Posterior cingulate gyrus (tissue), 11 donors: ENCODE measurements at regions not wholly inside any gene's neighbourhood (a gene's known extent, or its start where the extent isn't known, plus 50 kb on each side); places are given as distances from the start of the nearest gene placed in this dataset.
A peak's percentile ranks its signal among the peaks of the same experiment; 100 is the strongest.

ENCODE experiments used
- DNase-seq, 10 donors: peaks; one replicate each; pipeline versions ENCODE4 v3.0.0 to v3.0.0-alpha.2; 2020 to 2021; ENCODE audit warnings: mixed read lengths in 3 of 10
- intact Hi-C: fragments of 100-400 bp; cut with DNase I; formaldehyde crosslinking; loops from one replicate; pipeline ENCODE4 v1.15.1; 2023

GRCh38 chr2:239544143-239544917 is 143.5 kb upstream of the HDAC4 start:
- DNase-seq: peak in 2 of 10 donors; percentile 16 to 36
- intact Hi-C loops: no loop called here

GRCh38 chr2:239543702-239544101 is 142.9 kb upstream of the HDAC4 start:
- no peak for DNase-seq
- intact Hi-C loops: no loop called here

DNA sequence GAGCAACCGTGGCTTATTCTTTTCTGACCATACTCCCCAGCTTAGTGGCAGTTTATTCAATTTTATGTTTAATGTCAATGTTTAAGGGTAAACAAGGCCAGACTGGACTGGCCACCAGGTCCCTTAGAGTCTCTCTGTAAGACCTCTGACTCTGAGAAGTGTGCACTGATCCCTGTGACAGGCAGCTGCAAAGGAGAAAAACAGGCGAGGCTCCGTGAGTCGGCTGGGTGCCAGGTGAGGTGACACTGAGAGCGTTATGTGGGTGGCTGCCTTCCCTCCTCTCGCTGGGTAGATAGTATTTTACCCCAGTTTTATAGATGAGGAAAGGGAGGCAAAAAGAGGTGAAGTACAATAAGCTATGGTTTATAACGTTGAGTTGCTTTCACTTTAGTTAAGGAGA is 139.4 kb upstream of the HDAC4 start:
- peak in 1 of 10 donors; percentile 63 for DNase-seq
- intact Hi-C loops: no loop called here

- intact Hi-C loops: no loop called here
- DNase-seq: peak in 1 of 10 donors; percentile 54
Measured at GRCh38 chr2:239539776-239540100, 138.9 kb upstream of the HDAC4 start.

DNA sequence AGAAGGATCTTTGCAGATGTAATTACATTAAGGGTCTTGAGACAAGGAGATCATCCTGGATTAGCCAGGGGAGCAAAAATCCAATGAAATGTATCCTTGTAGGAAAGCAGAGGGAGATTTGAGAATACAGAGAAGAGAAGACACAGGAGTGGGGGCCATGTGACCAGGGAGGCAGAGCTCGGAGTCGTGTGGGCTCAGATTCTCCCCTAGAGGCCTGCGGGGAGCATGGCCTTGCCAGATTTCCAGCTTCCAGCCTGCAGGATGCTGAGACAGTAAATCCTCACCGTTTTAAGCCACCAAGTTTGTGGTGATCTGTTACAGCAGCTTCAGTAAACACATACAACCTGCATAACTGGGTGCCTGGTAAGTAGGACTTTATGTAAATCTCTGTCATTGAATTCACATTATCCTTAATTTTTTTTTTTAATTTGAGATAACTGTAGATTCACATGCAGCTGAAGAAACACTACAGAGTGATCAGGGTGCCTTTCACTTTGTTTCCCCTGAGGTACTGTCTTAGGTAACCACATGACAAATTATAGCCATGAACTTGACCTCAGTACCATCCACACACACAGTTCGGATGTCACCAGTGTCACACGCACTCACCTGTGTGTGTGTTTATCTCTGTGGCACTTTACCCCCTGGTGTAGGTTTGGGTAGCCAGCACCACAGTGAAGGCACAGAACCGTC is 138.4 kb upstream of the HDAC4 start:
- peak in 1 of 10 donors; percentile 14 for DNase-seq
- intact Hi-C loops: no loop called here

- DNase-seq: peak in 2 of 10 donors; percentile 9 to 34
- intact Hi-C loops: no loop called here
Measured at GRCh38 chr2:239538357-239539052, 137.7 kb upstream of the HDAC4 start.

DNA sequence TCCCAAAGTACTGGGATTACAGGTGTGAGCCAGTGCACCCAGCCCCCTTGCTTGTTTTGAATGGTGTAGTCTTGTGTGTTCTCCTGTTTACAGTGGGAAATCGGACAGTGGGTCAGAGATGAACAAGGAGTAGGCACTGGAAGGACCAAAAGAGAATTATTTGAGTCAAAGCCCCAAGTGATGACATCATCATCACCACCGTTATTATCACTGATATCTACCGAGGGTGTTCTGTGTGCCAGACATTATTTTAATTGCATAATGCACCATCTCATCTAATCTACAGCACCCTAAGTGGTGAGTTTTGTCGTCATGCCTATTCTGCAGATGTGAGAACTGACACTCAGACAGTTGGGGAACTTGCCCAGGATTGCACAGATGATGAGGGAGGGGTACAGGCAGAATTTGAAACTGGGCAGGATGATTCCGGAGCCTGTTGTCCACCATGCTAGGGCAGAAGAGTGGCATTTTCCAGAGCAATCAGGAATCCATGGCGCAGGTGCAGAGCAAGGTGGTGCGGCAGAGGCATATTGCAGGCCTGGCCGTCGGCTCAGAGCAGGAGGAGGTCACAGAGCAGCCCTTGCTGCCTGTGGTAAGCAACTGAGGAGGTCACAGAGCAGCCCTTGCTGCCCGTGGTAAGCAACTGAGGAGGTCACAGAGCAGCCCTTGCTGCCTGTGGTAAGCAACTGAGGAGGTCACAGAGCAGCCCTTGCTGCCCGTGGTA is 137.0 kb upstream of the HDAC4 start:
- intact Hi-C loops: no loop called here
- DNase-seq: peak in 2 of 10 donors; percentile 3 to 46

DNA sequence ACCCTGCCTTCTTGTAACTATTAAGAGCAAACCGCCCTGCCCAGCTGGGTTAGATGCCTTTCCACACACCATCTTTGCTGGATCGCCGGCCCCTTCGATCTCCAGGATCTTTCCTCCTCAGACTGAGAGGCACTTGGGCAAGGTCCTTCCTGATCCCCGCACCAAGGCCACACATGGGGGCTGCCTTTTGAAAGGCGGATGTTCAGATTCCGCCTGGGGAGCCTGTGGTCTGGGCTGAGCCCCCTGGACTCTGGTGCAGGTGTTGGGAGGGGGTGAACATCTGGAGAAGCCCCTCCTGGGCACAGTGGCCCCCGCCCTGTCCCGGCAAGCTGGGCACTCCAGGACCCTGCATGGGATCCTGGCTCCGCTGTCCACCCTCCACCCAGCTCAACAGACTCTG is 135.4 kb upstream of the HDAC4 start:
- DNase-seq: peak in 2 of 10 donors; percentile 26 to 43
- intact Hi-C loops: no loop called here

DNA sequence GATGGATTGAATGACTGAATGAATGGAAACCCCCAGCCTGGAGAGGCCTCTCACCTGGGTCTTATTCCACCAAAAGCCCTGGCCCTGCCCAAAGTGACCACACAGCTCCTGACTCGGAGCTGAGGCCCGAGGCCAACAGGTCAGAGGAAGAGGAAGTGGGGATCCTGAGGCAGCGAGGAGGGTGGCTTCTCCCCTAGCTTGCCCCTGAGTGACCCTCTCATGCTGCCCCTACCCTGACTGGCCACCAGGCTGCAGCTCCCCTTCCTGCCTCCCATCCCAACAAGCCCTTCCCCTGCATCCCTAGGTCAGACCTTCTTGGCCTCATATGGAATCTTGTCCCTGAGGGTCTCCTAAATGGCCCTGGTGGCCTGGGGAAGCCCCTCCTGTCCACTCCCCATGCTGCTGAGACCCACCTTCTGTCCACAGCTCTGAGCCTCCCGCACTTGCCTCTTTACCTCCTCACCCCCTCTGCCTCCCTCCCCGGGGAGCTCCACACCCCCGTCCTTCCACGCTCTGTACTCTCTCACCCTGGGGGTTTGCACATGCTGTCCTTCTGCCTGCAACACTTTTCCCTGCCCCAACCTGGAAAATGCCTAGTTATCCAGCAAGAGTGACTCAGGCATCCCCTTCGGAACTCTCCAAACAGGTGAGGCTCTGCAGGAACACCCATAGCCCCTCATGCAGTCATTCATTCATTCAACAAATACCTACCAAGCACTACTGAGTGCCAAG is 134.8 kb upstream of the HDAC4 start:
- peak in 2 of 10 donors; percentile 21 to 27 for DNase-seq
- intact Hi-C loops: no loop called here

- DNase-seq: peak in 2 of 10 donors; percentile 17 to 70
Measured at GRCh38 chr2:239534581-239535412, 134.0 kb upstream of the HDAC4 start.

GRCh38 chr2:239533569-239534316 is 132.9 kb upstream of the HDAC4 start:
- peak in 1 of 10 donors; percentile 36 for DNase-seq
- intact Hi-C loops: no loop called here

More at GRCh38 chr2:239534581-239535412, 134.0 kb upstream of the HDAC4 start:
- intact Hi-C loops: no loop called here

GRCh38 chr2:239532859-239533258 is 132.0 kb upstream of the HDAC4 start:
- intact Hi-C loops: no loop called here
- DNase-seq: peak in 2 of 10 donors; percentile 11 to 61

DNA sequence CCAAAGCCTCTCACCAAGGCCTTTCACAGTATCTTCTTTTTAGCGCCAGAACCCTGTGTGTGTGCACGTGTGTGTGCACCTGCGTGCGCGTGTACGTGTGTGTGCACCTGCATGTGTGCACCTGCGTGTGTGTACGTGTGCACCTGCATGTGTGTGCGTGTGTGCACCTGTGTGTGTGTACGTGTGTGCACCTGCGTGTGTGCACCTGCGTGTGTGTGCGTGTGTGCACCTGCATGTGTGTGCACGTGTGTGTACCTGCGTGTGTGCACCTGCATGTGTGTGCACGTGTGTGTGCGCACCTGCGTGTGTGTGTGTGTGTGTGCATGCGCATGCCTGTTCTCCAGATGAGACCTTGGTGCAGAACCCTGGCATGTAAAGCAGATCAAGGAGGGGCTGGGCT is 131.4 kb upstream of the HDAC4 start:
- intact Hi-C loops: no loop called here
- DNase-seq: peak in 1 of 10 donors; percentile 4

DNA sequence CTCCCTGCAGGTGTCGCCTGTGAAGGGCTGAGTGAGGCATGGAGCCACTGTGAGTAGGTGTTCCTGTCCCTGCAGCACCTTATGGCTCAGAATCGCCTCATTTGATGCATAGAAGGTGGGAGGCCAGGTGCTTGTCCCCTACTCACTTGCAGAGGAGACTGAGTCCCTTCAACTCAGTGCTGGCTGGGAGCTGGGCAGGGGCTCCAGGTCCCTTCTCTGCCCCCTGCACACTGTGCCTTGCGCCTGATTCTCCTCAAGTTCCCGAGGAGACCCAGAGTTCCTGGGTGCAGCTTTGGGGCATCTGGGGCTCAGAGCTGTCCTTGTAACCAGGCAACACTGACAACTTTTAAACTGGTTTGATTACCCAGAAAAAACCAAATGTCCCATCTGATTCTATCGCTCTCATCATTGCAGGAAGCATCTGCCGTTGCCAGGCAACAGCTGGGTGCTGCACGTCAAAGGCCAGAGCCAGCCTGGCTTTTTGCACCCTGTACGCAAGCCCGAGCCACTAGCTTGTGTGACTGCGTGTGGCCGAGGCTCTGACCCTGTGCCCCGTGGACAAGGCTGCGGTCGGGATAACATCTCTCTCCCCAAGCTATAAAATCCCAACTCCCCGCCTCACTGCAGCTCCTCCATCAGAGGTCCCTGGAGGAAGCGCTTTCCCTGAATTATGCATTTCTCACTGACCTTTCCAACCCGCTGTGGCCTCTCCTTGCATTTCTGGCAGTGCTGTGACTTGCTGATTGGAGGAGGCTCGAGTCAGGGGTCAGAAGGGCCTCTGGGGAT is 130.8 kb upstream of the HDAC4 start:
- intact Hi-C loops: no loop called here
- DNase-seq: peak in 3 of 10 donors; percentile 10 to 73 (median 16)

GRCh38 chr2:239530749-239531316 is 130.0 kb upstream of the HDAC4 start:
- intact Hi-C loops: no loop called here

DNA sequence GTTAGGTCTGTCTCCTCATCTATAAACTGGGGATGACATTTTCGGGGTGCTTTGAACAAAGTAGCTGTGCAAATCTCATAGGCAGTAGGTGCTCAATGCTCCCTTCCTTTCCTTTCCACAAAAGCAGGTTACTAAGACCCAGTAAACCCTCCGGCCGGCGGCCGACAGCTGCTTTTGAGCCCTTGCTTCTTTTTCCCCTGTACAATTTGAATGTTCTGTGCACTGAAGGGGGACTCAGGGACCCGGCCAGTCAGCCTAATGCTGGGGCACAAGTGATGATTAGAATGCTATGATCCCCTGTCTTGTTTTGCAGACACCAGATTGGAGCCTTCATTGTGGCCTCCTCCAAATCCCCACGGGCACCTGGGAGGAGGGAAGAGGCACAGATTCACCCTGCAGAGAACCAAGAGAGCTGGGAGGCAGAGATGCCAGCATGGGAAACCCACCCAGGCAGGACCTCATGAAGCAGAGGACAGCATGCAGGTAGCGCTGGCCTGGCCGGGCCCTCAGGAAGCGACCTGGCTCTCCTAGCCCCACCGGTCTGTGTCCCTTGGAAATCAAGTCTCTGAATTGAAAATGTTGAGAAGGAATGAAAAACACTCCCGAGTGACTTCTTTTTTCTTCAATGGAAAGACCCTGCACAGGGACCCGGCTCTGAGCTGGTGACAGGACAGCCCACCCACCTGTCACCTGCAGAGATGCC is 128.6 kb upstream of the HDAC4 start:
- intact Hi-C loops: no loop called here
- peak in 4 of 10 donors; percentile 7 to 70 (median 52) for DNase-seq

More at GRCh38 chr2:239530749-239531316, 130.0 kb upstream of the HDAC4 start:
- peak in 1 of 10 donors; percentile 20 for DNase-seq
